ENCODE measurements at regions not wholly inside any gene's neighbourhood (a gene's known extent, or its start where the extent isn't known, plus 50 kb on each side); places are given as distances from the start of the nearest gene placed in this dataset.
"Not testable (repeated sequence)": the region's sequence is repeated elsewhere in the genome, so short reads cannot be mapped to it uniquely, and the experiment has no call there.

GRCh38 chr12:94916663-94917062, 86.8 kb downstream of the NDUFA12 start:
- no peak for DNase-seq

- DNase-seq: no peak
These were observed 93.8 kb downstream of the NDUFA12 start for GRCh38 chr12:94909663-94910062.

- DNase-seq: not testable (repeated sequence)
These were observed 97.7 kb downstream of the NDUFA12 start for GRCh38 chr12:94905749-94906148.

GRCh38 chr12:94900496-94900895, 103.0 kb downstream of the NDUFA12 start:
- no peak for DNase-seq

- DNase-seq: no peak
These were observed 105.1 kb downstream of the NDUFA12 start for GRCh38 chr12:94898388-94898787.

- no peak for DNase-seq
These were observed 110.8 kb downstream of the NDUFA12 start for GRCh38 chr12:94892544-94893267.

- no peak for DNase-seq
These were observed 113.9 kb downstream of the NDUFA12 start for GRCh38 chr12:94889445-94890210.

GRCh38 chr12:94879542-94879941, 124.0 kb downstream of the NDUFA12 start:
- DNase-seq: no peak

GRCh38 chr12:94875525-94875924, 128.0 kb downstream of the NDUFA12 start:
- DNase-seq: peak; percentile 8

GRCh38 chr12:94874518-94875302, 128.8 kb downstream of the NDUFA12 start:
- DNase-seq: no peak

GRCh38 chr12:94873734-94874517, 129.6 kb downstream of the NDUFA12 start:
- no peak for DNase-seq

GRCh38 chr12:94872971-94873733, 130.3 kb downstream of the NDUFA12 start:
- no peak for DNase-seq

GRCh38 chr12:94872671-94872970, 130.9 kb downstream of the NDUFA12 start:
- no peak for DNase-seq

- DNase-seq: no peak
These were observed 131.4 kb downstream of the NDUFA12 start for GRCh38 chr12:94872007-94872653.

GRCh38 chr12:94870511-94870910, 133.0 kb downstream of the NDUFA12 start:
- no peak for DNase-seq

GRCh38 chr12:94868161-94868560, 135.3 kb downstream of the NDUFA12 start:
- DNase-seq: no peak

- DNase-seq: no peak
These were observed 136.2 kb downstream of the NDUFA12 start for GRCh38 chr12:94867066-94867855.

- no peak for DNase-seq
These were observed 138.5 kb downstream of the NDUFA12 start for GRCh38 chr12:94864987-94865386.

- no peak for DNase-seq
These were observed 140.0 kb downstream of the NDUFA12 start for GRCh38 chr12:94863321-94864035.

- no peak for DNase-seq
These were observed 141.1 kb downstream of the NDUFA12 start for GRCh38 chr12:94862421-94862820.
